GM18502 (cell line): ENCODE measurements at regions not wholly inside any gene's neighbourhood (a gene's known extent, or its start where the extent isn't known, plus 50 kb on each side); places are given as distances from the start of the nearest gene placed in this dataset.
A peak's percentile ranks its signal among the peaks of the same experiment; 100 is the strongest.

Experiments
- ATAC-seq: cut with Tn5 transposase; IDR thresholded peaks from one replicate; pipeline ENCODE4 v1.9.1; 2021; ENCODE audit warnings: mild to moderate bottlenecking; ENCODE audit not compliant: unreplicated experiment, poor library complexity

DNA sequence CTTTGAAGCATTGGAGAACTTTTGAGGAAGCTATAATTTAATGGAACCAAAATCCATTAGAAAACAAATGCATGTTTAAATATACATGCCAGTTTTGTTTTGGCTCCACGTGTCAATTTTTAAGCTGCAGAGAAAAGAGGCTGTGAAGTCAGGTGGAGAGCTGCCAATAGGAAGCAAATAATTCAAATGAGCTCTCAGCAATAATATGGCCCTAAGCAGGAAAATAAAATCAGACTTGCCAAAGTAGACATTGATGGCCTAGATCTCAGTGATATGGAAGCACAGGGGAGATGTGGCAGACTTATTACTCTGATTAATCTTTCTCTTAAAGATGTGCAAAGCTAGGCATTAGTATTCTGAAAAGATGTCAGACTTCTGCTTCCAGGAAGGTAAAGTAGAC, 769.8 kb upstream of the NDST4 start:
- no peak for ATAC-seq

GRCh38 chr4:115873048-115873447, 759.6 kb upstream of the NDST4 start:
- no peak for ATAC-seq

GRCh38 chr4:115871596-115871995, 758.2 kb upstream of the NDST4 start:
- ATAC-seq = no peak

DNA sequence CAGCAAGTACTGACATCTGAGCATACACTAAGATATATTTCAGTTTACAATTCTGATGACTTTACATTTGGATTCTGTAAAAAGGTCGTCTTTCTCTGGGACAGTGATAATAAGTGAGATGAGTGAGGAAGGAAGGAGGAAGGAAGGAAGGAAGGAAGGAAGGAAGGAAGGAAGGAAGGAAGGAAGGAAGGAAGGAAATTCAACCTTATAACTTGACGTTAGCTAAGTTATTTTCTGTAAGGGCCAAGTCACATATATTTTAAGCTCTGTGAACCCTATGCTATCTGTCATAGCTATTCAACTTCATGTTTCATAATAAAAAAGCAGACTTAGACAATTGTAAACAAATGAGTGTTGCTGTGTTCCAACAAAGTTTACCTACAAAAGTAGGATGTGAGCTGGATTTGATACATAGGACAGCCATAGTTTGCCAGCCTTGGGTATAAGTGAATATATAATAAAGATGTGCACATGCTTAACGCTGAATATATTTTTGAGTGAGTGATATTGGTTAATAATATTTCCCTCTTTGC, 753.0 kb upstream of the NDST4 start:
- ATAC-seq = no peak

DNA sequence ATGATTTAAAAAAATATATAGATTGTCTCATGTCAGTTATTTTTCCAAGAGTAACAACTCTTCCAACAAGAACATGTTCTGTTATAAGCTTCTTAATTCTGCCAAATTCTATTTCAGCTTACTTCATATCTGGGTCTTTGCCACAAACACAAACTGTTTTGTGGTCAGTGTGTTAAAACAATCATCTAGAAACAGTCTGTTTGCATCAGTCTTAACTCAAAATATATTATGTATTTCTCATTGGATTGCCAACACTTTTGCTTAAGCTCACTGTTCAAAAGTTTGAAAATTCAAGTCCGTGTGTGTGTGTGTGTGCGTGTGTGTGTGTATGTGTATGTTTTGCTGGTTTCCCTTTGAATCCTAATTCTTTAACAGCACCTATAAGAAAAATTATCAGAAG, 752.3 kb upstream of the NDST4 start:
- ATAC-seq = no peak

GRCh38 chr4:115852767-115853091, 739.3 kb upstream of the NDST4 start:
- no peak for ATAC-seq

DNA sequence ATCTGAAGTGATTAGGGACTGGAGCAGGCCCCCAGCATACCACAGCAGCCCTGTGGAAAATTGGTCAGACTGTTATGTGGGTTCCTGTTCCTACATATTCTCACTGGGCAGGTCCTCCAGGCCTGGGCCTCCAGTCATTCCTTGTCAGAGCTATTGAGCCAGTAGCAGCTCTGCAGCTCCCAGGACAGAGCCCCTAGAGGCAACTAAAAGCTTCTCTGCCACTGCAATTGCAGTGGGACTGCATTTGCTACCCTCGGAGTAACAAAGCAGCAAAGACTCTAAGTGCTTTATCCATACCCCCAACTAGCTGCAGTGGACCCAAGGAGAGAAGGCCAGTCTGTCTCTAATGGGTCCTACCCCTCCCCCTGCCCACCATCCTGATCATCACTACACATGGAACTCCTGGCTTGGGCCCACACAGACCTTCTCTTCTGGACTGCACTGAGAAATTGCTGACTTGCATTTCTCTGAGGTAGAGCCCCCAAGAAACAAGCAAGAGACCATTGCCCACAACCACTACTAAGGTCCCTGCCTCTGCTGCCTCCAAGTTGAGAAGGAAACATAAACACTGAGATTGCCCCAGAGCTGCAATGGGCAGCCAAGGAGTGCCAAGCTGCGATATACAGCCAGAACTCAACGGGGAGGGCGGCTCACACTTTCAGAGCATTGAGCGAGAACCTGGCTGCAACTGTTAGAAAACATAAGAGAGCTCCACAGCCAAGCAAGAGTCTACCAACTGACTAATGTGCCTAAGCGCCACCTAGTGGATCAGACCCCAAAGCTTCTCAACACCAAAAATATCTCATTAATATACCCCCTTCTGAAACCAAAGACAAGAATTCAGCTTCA, 738.7 kb upstream of the NDST4 start:
- ATAC-seq = peak; percentile 82

DNA sequence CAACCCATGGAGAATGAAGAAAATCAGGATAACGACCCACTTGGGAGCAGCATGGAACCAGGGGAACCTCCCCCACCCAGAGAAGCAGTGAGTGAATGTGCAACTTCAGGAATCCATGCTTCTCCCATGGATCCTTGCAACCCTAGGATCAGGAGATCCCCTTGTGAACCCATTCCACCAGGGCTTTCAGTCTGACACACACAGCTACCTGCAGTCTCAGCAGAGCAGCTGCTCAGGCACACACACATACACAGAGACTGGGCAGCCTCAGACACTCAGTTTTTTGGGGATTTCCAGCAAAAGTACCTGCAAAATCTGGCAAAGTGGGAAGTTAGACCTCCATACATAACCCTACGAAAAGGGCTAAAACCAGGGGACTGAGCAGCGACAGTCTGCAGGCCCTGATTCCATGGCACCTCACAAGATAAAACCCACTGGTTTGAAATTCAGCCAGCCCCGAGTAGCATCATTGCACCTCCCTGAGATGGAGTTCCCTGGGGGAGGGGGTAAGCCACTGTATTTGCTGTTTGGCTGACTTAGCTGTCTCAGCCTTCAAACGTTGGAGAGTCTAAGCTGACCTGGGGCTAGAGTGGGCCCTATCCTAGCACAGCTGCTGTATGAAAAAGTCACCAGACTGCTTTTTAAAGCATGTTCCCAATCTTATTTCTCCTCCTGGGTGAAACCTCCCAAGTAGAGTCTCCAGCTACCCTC, 737.5 kb upstream of the NDST4 start:
- peak; percentile 78 for ATAC-seq

- ATAC-seq = no peak
Measured at GRCh38 chr4:115844180-115844579, 730.8 kb upstream of the NDST4 start.

DNA sequence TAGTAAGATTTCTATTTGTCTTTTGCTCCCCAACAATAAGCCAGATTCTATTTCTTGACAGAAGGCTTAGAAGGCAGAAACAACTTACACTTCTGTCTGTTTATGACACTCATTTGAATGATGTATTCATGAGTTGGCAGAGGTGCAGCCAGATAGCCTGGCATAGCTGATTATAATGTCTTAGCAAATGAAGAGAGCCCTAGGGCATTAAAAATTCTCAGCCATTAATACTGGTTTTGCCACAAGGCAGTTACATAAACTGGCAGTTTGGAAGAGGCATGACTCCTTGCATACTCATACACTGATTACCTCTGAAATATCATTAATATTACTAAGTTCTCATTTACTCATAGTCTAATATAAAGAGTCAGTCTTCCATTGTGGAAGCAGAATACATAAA, 728.5 kb upstream of the NDST4 start:
- no peak for ATAC-seq

DNA sequence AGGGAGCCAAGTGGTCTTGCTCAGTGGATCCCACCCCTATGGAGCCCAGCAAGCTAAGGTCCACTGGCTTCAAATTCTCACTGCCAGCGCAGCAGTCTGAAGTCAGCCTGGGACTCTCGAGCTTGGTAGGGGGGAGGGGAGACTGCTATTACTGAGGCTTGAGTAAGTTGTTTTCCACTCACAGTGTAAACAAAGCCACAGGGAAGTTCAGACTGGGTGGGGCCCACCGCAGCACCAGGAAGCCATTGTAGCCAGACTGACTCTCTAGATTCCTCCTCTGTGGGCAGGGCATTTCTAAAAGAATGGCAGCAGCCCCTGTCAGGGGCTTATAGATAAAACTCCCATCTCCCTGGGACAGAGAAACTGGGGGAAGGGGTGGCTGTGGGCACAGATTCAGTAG, 721.0 kb upstream of the NDST4 start:
- no peak for ATAC-seq

GRCh38 chr4:115824630-115825029, 711.2 kb upstream of the NDST4 start:
- no peak for ATAC-seq

- ATAC-seq = no peak
Measured at GRCh38 chr4:115803825-115804224, 690.4 kb upstream of the NDST4 start.

GRCh38 chr4:115790812-115791211, 677.4 kb upstream of the NDST4 start:
- no peak for ATAC-seq

GRCh38 chr4:115781528-115782146, 668.2 kb upstream of the NDST4 start:
- no peak for ATAC-seq

DNA sequence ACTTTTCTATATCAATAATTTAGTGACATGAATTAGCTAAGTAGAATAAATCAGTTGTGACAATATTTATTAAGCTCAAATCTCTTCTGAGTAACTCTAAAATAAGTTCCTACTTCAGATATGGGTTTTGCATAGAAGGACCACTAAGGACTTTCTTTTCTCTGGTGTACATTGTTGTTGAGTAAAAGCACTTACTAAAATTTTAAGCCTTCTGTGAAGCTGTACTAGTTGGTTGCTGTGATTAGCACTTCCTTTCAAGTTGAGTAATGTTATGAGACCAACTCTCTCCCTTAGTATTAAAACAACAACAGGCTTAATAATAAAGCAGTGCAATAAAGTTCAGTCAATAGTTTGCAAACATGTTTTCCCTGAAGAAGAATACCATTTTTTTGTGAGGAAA, 667.4 kb upstream of the NDST4 start:
- peak; percentile 68 for ATAC-seq

DNA sequence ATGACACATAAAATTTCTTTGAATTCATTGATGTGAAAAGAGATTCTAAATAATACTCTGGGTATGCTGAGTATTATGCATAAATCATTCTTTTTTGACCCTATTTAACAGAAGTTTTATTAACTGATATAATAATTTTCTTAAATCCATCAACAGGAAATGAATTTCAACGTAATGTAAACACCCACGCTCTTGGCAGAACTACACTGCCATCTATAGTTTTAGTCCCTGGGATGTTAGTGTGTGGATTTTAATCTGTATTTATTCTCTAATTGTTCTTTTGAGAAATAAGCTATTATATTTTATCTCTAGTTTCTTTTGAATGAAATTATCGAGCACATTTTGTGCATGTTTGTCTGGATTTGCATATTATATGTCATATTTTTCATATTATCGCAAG, 666.8 kb upstream of the NDST4 start:
- ATAC-seq = no peak

- no peak for ATAC-seq
Measured at GRCh38 chr4:115770046-115770543, 656.7 kb upstream of the NDST4 start.

DNA sequence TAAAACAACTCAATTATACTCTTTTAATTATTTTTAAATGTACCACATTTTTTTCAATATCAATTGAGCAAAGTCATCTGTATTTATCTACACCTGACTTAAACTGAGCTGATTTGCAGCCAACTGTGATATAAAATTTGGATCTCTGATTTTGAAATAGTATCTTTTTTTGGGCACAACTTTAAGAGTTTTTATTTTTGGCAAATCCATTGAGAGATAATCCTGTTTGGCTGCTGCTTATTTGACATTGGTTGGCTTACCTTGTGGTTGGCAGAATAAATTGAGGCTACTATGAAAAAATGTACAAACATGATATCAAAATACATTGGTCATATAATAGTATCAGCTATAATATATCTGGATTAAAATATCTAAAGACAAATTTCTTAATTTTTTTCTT, 656.0 kb upstream of the NDST4 start:
- ATAC-seq = no peak

- no peak for ATAC-seq
Measured at GRCh38 chr4:115763051-115763450, 649.6 kb upstream of the NDST4 start.

GRCh38 chr4:115759231-115759630, 645.8 kb upstream of the NDST4 start:
- no peak for ATAC-seq
